WTC11 (cell line): ENCODE measurements at regions not wholly inside any gene's neighbourhood (a gene's known extent, or its start where the extent isn't known, plus 50 kb on each side); places are given as distances from the start of the nearest gene placed in this dataset.

Experiments
- ATAC-seq: fragments of 200-7000 bp; cut with Tn5 transposase; 2 replicates; pipeline ENCODE4 v1.10.0; 2021; ENCODE audit warnings: mild to moderate bottlenecking, moderate library complexity
- CTCF ChIA-PET: fragments of 300-600 bp; sonication (Branson Sonifier 250); formaldehyde crosslinking; loops from one replicate; lab custom pipeline; 2021; ENCODE audit warnings: antibody characterized with exemption; lab: Charles Lee
- POLR2A ChIA-PET: fragments of 350-600 bp; sonication (Branson Sonifier 250); formaldehyde crosslinking; loops from one replicate; lab custom pipeline; 2021; ENCODE audit warnings: antibody characterized with exemption; lab: Charles Lee
- DNase-seq: peaks from one replicate; pipeline ENCODE4 v3.0.0; 2021; ENCODE audit warnings: low spot score
- H3K27ac Mint-ChIP-seq: 2 replicates; pipeline ENCODE4 v1.8.0; 2021; ENCODE audit warnings: mixed read lengths
- H3K27me3 Mint-ChIP-seq: 2 replicates; pipeline ENCODE4 v1.8.0; 2021; ENCODE audit warnings: low read depth, mild to moderate bottlenecking, moderate library complexity, mixed read lengths
- H3K36me3 Mint-ChIP-seq: 2 replicates; pipeline ENCODE4 v1.8.0; 2021; ENCODE audit warnings: mixed read lengths
- H3K4me1 Mint-ChIP-seq: 2 replicates; pipeline ENCODE4 v1.8.0; 2022; ENCODE audit warnings: mixed read lengths
- H3K4me3 Mint-ChIP-seq: 2 replicates; pipeline ENCODE4 v1.8.0; 2021; ENCODE audit warnings: mild to moderate bottlenecking, moderate library complexity, mixed read lengths
- H3K9me3 Mint-ChIP-seq: 2 replicates; pipeline ENCODE4 v1.8.0; 2021; ENCODE audit warnings: mixed read lengths
- ATF1 ChIP-seq: sonication (generic); formaldehyde crosslinking; IDR thresholded peaks from 2 replicates; pipeline ENCODE4 v1.8.1; 2023; ENCODE audit warnings: mild to moderate bottlenecking, moderate library complexity, missing genetic modification reagents
- CREB1 ChIP-seq: sonication (generic); formaldehyde crosslinking; IDR thresholded peaks from 2 replicates; pipeline ENCODE4 v1.8.0; 2023; ENCODE audit warnings: mild to moderate bottlenecking, missing genetic modification reagents
- CREM ChIP-seq: sonication (generic); formaldehyde crosslinking; IDR thresholded peaks from 2 replicates; pipeline ENCODE4 v1.8.1; 2022; ENCODE audit warnings: mild to moderate bottlenecking, missing genetic modification reagents, moderate library complexity
- ESRRA ChIP-seq: sonication (generic); formaldehyde crosslinking; IDR thresholded peaks from 2 replicates; pipeline ENCODE4 v1.8.1; 2022; ENCODE audit warnings: mild to moderate bottlenecking, missing genetic modification reagents, borderline replicate concordance
- FOXJ3 ChIP-seq: sonication (generic); formaldehyde crosslinking; IDR thresholded peaks from 2 replicates; pipeline ENCODE4 v1.9.0; 2021; ENCODE audit warnings: missing genetic modification reagents, mild to moderate bottlenecking, borderline replicate concordance
- GABPB1 ChIP-seq: sonication (generic); formaldehyde crosslinking; IDR thresholded peaks from 2 replicates; pipeline ENCODE4 v1.8.1; 2023; ENCODE audit warnings: mild to moderate bottlenecking, missing genetic modification reagents
- MYBL2 ChIP-seq: sonication (generic); formaldehyde crosslinking; IDR thresholded peaks from 2 replicates; pipeline ENCODE4 v1.8.1; 2023; ENCODE audit warnings: mild to moderate bottlenecking, moderate library complexity, missing genetic modification reagents
- NFE2L1 ChIP-seq: sonication (generic); formaldehyde crosslinking; IDR thresholded peaks from 2 replicates; pipeline ENCODE4 v1.8.1; 2023; ENCODE audit warnings: missing genetic modification reagents
- NFYB ChIP-seq: sonication (generic); formaldehyde crosslinking; conservative IDR thresholded peaks from 2 replicates; pipeline ENCODE4 v1.8.0; 2022; ENCODE audit warnings: low read depth, missing genetic modification reagents
- SMAD3 ChIP-seq: sonication (generic); formaldehyde crosslinking; IDR thresholded peaks from 2 replicates; pipeline ENCODE4 v1.8.0; 2022; ENCODE audit warnings: missing genetic modification reagents, mild to moderate bottlenecking, borderline replicate concordance
- SOX15 ChIP-seq: fragments of 250-450 bp; sonication (Bioruptor Pico); IDR thresholded peaks from 2 replicates; pipeline ENCODE4 v1.9.0; 2021; ENCODE audit warnings: mild to moderate bottlenecking
- TEAD4 ChIP-seq: sonication (generic); formaldehyde crosslinking; IDR thresholded peaks from 2 replicates; pipeline ENCODE4 v1.8.0; 2022; ENCODE audit warnings: mild to moderate bottlenecking, missing genetic modification reagents
- USF1 ChIP-seq: sonication (generic); formaldehyde crosslinking; IDR thresholded peaks from 2 replicates; pipeline ENCODE4 v1.8.0; 2022; ENCODE audit warnings: mild to moderate bottlenecking, missing genetic modification reagents
- ZNF121 ChIP-seq: sonication (generic); formaldehyde crosslinking; IDR thresholded peaks from 2 replicates; pipeline ENCODE4 v1.8.0; 2023; ENCODE audit warnings: missing genetic modification reagents
- ZNF232 ChIP-seq: sonication (generic); formaldehyde crosslinking; IDR thresholded peaks from 2 replicates; pipeline ENCODE4 v1.8.0; 2022; ENCODE audit warnings: mild to moderate bottlenecking, missing genetic modification reagents
- ZNF416 ChIP-seq: fragments of 250-450 bp; sonication (Bioruptor Pico); IDR thresholded peaks from 2 replicates; pipeline ENCODE4 v1.9.0; 2021; ENCODE audit warnings: mild to moderate bottlenecking, inconsistent platforms
- ZNF425 ChIP-seq: fragments of 250-450 bp; sonication (Bioruptor Pico); conservative IDR thresholded peaks from 2 replicates; pipeline ENCODE4 v1.9.0; 2021; ENCODE audit warnings: mild to moderate bottlenecking
- ZNF671 ChIP-seq: fragments of 250-450 bp; sonication (Bioruptor Pico); IDR thresholded peaks from 2 replicates; pipeline ENCODE4 v1.8.0; 2021; ENCODE audit warnings: mild to moderate bottlenecking
- ZSCAN18 ChIP-seq: fragments of 250-450 bp; sonication (Bioruptor Pico); IDR thresholded peaks from 2 replicates; pipeline ENCODE4 v2.1.2; 2022; ENCODE audit warnings: mild to moderate bottlenecking, moderate library complexity
- TF ChIP-seq, protein P1 (sequence below): sonication (generic); formaldehyde crosslinking; IDR thresholded peaks from 2 replicates; pipeline ENCODE4 v1.8.1; 2022; ENCODE audit warnings: mild to moderate bottlenecking, missing genetic modification reagents, moderate library complexity, borderline replicate concordance
- TF ChIP-seq, protein P2 (sequence below): sonication (generic); formaldehyde crosslinking; IDR thresholded peaks from 2 replicates; pipeline ENCODE4 v1.8.1; 2023; ENCODE audit warnings: mild to moderate bottlenecking, missing genetic modification reagents, moderate library complexity
- TF ChIP-seq, protein P3 (sequence below): sonication (generic); formaldehyde crosslinking; IDR thresholded peaks from 2 replicates; pipeline ENCODE4 v1.8.0; 2022; ENCODE audit warnings: mild to moderate bottlenecking, missing genetic modification reagents

GRCh38 chr4:96326846-96327245 lies 487.0 kb downstream of the PDHA2 start:
- ATAC-seq = no peak
- DNase-seq = no peak
- ChIA-PET CTCF (no interaction called here), POLR2A (no interaction called here)
- Mint-ChIP-seq H3K9me3 (peaks cover 22% of the 10 kb centered on the region), H3K36me3 (no peaks in the 10 kb centered on the region), H3K4me3 (no peak overlapping the region), H3K27me3 (no peaks in the 10 kb centered on the region; the same call in 1 of the 2 replicates), H3K27ac (no peak overlapping the region)
- TF ChIP-seq GABPB1 (CRISPR knock-in tag) (no peak), ATF1 (no peak), MYBL2 (CRISPR knock-in tag) (no peak), TEAD4 (CRISPR knock-in tag) (no peak), CREM (no peak), SMAD3 (CRISPR knock-in tag) (no peak)
- TF ChIP-seq, all 79 proteins: peak for 0
- no peaks in the 10 kb centered on the region; the same call in 1 of the 2 replicates for H3K4me1 Mint-ChIP-seq

DNA sequence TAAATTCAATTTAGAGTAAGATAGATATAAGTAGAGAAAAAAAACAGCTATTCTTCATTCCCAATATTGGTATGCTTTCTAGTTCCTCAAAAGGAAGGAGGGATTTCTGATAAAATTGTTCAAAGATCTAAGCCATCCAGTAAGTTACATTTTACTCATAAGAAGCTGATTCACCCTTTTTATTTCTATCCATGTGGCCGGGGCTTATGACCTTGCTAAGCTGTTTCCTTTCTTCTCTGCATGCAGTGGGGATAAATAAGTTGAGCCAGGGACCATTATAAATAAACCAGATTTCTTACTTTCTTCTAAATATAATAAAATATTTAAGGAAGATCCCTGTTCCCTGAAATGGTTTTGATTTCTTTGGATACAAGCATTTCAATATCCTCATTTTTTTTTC lies 502.3 kb downstream of the PDHA2 start:
- Mint-ChIP-seq H3K27ac (peak overlapping the region; percentile 92; the same call in 1 of the 2 replicates), H3K27me3 (no peaks in the 10 kb centered on the region), H3K4me1 (peaks cover 44% of the 10 kb centered on the region), H3K4me3 (no peak overlapping the region), H3K9me3 (peaks cover 25% of the 10 kb centered on the region), H3K36me3 (peaks cover 25% of the 10 kb centered on the region)
- no peak for ATAC-seq
- ChIA-PET POLR2A (interaction anchor here (0.5 to 0.7 kb wide), 2 partner anchors 568 to 648 kb away, joined by 3 to 4 read pairs; no protein-coding TSS in a partner anchor), CTCF (no interaction called here)
- TF ChIP-seq, protein P1, sequence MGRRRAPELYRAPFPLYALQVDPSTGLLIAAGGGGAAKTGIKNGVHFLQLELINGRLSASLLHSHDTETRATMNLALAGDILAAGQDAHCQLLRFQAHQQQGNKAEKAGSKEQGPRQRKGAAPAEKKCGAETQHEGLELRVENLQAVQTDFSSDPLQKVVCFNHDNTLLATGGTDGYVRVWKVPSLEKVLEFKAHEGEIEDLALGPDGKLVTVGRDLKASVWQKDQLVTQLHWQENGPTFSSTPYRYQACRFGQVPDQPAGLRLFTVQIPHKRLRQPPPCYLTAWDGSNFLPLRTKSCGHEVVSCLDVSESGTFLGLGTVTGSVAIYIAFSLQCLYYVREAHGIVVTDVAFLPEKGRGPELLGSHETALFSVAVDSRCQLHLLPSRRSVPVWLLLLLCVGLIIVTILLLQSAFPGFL (CRISPR knock-in tag) = no peak
- TF ChIP-seq ZNF121 (CRISPR knock-in tag) (no peak), SOX15 (CRISPR knock-in tag) (no peak), FOXJ3 (CRISPR knock-in tag) (no peak), ZNF425 (no peak), TEAD4 (CRISPR knock-in tag) (no peak), CREB1 (CRISPR knock-in tag) (no peak), ZSCAN18 (no peak), ESRRA (CRISPR knock-in tag) (no peak), ZNF671 (CRISPR knock-in tag) (no peak), NFYB (no peak), ZNF232 (no peak)
- TF ChIP-seq, protein P2, sequence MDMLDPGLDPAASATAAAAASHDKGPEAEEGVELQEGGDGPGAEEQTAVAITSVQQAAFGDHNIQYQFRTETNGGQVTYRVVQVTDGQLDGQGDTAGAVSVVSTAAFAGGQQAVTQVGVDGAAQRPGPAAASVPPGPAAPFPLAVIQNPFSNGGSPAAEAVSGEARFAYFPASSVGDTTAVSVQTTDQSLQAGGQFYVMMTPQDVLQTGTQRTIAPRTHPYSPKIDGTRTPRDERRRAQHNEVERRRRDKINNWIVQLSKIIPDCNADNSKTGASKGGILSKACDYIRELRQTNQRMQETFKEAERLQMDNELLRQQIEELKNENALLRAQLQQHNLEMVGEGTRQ (CRISPR knock-in tag) = no peak
- DNase-seq = no peak

- TF ChIP-seq USF1 (CRISPR knock-in tag) (peak; percentile 85), ZNF416 (CRISPR knock-in tag) (no peak), ZNF671 (CRISPR knock-in tag) (no peak), NFE2L1 (CRISPR knock-in tag) (peak; percentile 52; the same call in 1 of the 2 replicates)
- TF ChIP-seq, protein P2 (CRISPR knock-in tag) = peak; percentile 87
- TF ChIP-seq, protein P3, sequence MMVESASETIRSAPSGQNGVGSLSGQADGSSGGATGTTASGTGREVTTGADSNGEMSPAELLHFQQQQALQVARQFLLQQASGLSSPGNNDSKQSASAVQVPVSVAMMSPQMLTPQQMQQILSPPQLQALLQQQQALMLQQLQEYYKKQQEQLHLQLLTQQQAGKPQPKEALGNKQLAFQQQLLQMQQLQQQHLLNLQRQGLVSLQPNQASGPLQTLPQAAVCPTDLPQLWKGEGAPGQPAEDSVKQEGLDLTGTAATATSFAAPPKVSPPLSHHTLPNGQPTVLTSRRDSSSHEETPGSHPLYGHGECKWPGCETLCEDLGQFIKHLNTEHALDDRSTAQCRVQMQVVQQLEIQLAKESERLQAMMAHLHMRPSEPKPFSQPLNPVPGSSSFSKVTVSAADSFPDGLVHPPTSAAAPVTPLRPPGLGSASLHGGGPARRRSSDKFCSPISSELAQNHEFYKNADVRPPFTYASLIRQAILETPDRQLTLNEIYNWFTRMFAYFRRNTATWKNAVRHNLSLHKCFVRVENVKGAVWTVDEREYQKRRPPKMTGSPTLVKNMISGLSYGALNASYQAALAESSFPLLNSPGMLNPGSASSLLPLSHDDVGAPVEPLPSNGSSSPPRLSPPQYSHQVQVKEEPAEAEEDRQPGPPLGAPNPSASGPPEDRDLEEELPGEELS (CRISPR knock-in tag) = peak; percentile 49; the same call in 1 of the 2 replicates
- ATAC-seq (peak; percentile 92), DNase-seq (no peak)
- no peaks in the 10 kb centered on the region for H3K27me3 Mint-ChIP-seq
- H3K36me3 Mint-ChIP-seq = peaks cover 27% of the 10 kb centered on the region
- peaks cover 44% of the 10 kb centered on the region for H3K4me1 Mint-ChIP-seq
- H3K9me3 Mint-ChIP-seq = peaks cover 31% of the 10 kb centered on the region
- CTCF ChIA-PET = interaction anchor here (0.8 kb wide), 1 partner anchor 1138 kb away, joined by 3 read pairs; no protein-coding TSS in a partner anchor
- peak overlapping the region; percentile 14 for H3K4me3 Mint-ChIP-seq
- POLR2A ChIA-PET = interaction anchor here (0.5 to 0.7 kb wide), 2 partner anchors 569 to 649 kb away, joined by 3 to 4 read pairs; no protein-coding TSS in a partner anchor
- peak overlapping the region; percentile 92 for H3K27ac Mint-ChIP-seq
Measured at GRCh38 chr4:96342790-96343455, 503.0 kb downstream of the PDHA2 start.
